GM19240 (cell line): ENCODE measurements at regions not wholly inside any gene's neighbourhood (a gene's known extent, or its start where the extent isn't known, plus 50 kb on each side); places are given as distances from the start of the nearest gene placed in this dataset.

Source experiments
- DNase-seq: peaks from one replicate; pipeline ENCODE4 v3.0.0; 2011; ENCODE audit warnings: low spot score; ENCODE audit not compliant: insufficient read length

GRCh38 chr9:99748676-99749075, 73.0 kb upstream of the NR4A3 start:
- DNase-seq: no peak

- no peak for DNase-seq
Measured at GRCh38 chr9:99749641-99750040, 72.0 kb upstream of the NR4A3 start.

GRCh38 chr9:99750526-99750925, 71.2 kb upstream of the NR4A3 start:
- no peak for DNase-seq

GRCh38 chr9:99752417-99753109, 69.1 kb upstream of the NR4A3 start:
- no peak for DNase-seq

- no peak for DNase-seq
Measured at GRCh38 chr9:99753436-99753835, 68.2 kb upstream of the NR4A3 start.

GRCh38 chr9:99760421-99760820, 61.3 kb upstream of the NR4A3 start:
- no peak for DNase-seq

GRCh38 chr9:99762470-99762869, 59.2 kb upstream of the NR4A3 start:
- DNase-seq: peak; percentile 29
